H1 (cell line): ENCODE measurements at regions not wholly inside any gene's neighbourhood (a gene's known extent, or its start where the extent isn't known, plus 50 kb on each side); places are given as distances from the start of the nearest gene placed in this dataset.

Experiments used
- CTCF ChIA-PET: fragments of 300-600 bp; sonication (Branson Sonifier 250); formaldehyde crosslinking; loops from one replicate; lab custom pipeline; 2021; ENCODE audit not compliant: partially characterized antibody; lab: Charles Lee
- POLR2A ChIA-PET: fragments of 300-600 bp; sonication (Branson Sonifier 250); formaldehyde crosslinking; loops from one replicate; lab custom pipeline; 2021; ENCODE audit warnings: inconsistent platforms; ENCODE audit not compliant: partially characterized antibody; lab: Charles Lee
- DNase-seq, 2 experiments: peaks; one replicate each; pipeline versions ENCODE4 v3.0.0 to v3.0.0-alpha.2; 2010 to 2022; ENCODE audit warnings: low spot score in 2 of 2, low read depth in 1 of 2, mixed read lengths in 1 of 2
- FAIRE-seq: peaks from 2 replicates; lab custom pipeline; 2011; peaks lifted over from hg19 to GRCh38; lab: Jason Lieb, UNC
- H2AFZ ChIP-seq: 2 replicates; pipeline ENCODE4 v1.8.1; 2012; ENCODE audit warnings: low read length, inconsistent platforms
- H2AK5ac ChIP-seq: 2 replicates; pipeline ENCODE4 v1.6.1; 2013; ENCODE audit warnings: low read depth, low read length
- H2BK120ac ChIP-seq: replicated peaks from 2 replicates; pipeline ENCODE3; 2013; ENCODE audit warnings: low read depth, low read length, inconsistent platforms
- H2BK12ac ChIP-seq: 2 replicates; pipeline ENCODE4 v1.6.1; 2013; ENCODE audit warnings: low read depth, low read length
- H2BK15ac ChIP-seq: 2 replicates; pipeline ENCODE4 v1.6.1; 2013; ENCODE audit warnings: low read length
- H2BK20ac ChIP-seq: 2 replicates; pipeline ENCODE4 v1.6.1; 2013; ENCODE audit warnings: low read length
- H2BK5ac ChIP-seq: 2 replicates; pipeline ENCODE4 v1.6.1; 2013; ENCODE audit warnings: low read depth, low read length
- H3K14ac ChIP-seq: 2 replicates; pipeline ENCODE4 v1.6.1; 2013; ENCODE audit warnings: inconsistent platforms; ENCODE audit not compliant: insufficient read length
- H3K18ac ChIP-seq: 2 replicates; pipeline ENCODE4 v1.6.1; 2013; ENCODE audit warnings: low read length; ENCODE audit errors: extremely low read depth
- H3K23ac ChIP-seq: 2 replicates; pipeline ENCODE4 v1.6.1; 2013; ENCODE audit warnings: inconsistent platforms; ENCODE audit not compliant: insufficient read length
- H3K23me2 ChIP-seq: 2 replicates; pipeline ENCODE4 v1.6.1; 2013; ENCODE audit warnings: low read depth, low read length
- H3K27ac ChIP-seq: 2 replicates; pipeline ENCODE4 v1.6.1; 2011; ENCODE audit warnings: low read depth, low read length, inconsistent platforms
- H3K27me3 ChIP-seq, 4 experiments: replicated peaks in 1 of 4; 1 replicate in 1 of 4; 2 replicates in 3 of 4; pipeline versions ENCODE4 v1.6.1 to v1.8.1; 2011 to 2013; ENCODE audit warnings: low read length in 3 of 4, mild to moderate bottlenecking in 3 of 4, inconsistent platforms in 2 of 4, mixed read lengths in 2 of 4, moderate library complexity in 1 of 4; ENCODE audit not compliant: control insufficient read depth in 3 of 4, insufficient read depth in 3 of 4; ENCODE audit errors: extremely low read depth in 1 of 4
- H3K36me3 ChIP-seq, 4 experiments: 2 replicates each; pipeline versions ENCODE4 v1.6.1 to v1.8.1; 2011 to 2013; ENCODE audit warnings: mild to moderate bottlenecking in 4 of 4, low read length in 3 of 4, moderate library complexity in 2 of 4, control low read depth in 1 of 4, inconsistent platforms in 1 of 4; ENCODE audit not compliant: insufficient read depth in 4 of 4, control insufficient read depth in 2 of 4
- H3K4ac ChIP-seq: replicated peaks from 2 replicates; pipeline ENCODE3; 2013; ENCODE audit warnings: low read length, low read depth, mixed read lengths, inconsistent platforms; ENCODE audit not compliant: insufficient read length
- H3K4me1 ChIP-seq, 4 experiments: replicated peaks in 1 of 4; 1 replicate in 1 of 4; 2 replicates in 3 of 4; pipeline versions ENCODE4 v1.6.1 to v1.8.1; 2011 to 2013; ENCODE audit warnings: low read length in 3 of 4, inconsistent platforms in 2 of 4, mixed read lengths in 1 of 4; ENCODE audit not compliant: insufficient read depth in 4 of 4, control insufficient read depth in 3 of 4
- H3K4me2 ChIP-seq, 2 experiments: 2 replicates each; pipeline versions ENCODE4 v1.6.1 to v1.8.1; 2011 to 2013; ENCODE audit warnings: low read depth in 2 of 2, low read length in 2 of 2, control low read depth in 1 of 2, inconsistent platforms in 1 of 2, mild to moderate bottlenecking in 1 of 2; ENCODE audit not compliant: insufficient read depth in 1 of 2
- H3K4me3 ChIP-seq, 4 experiments: fragments of 200-600, 300-600 bp in 1 of 4; sonication (generic), shearing (Covaris generic), sonication (Bioruptor Twin) in 1 of 4; 2 replicates each; pipeline versions ENCODE4 v1.5.1 to v1.8.1; 2011 to 2016; ENCODE audit warnings: low read length in 4 of 4, low read depth in 3 of 4, control low read depth in 2 of 4, inconsistent platforms in 2 of 4, mild to moderate bottlenecking in 2 of 4, mixed read lengths in 1 of 4, moderate library complexity in 1 of 4; ENCODE audit not compliant: insufficient read depth in 2 of 4; ENCODE audit errors: extremely low read depth in 1 of 4
- H3K56ac ChIP-seq: replicated peaks from 2 replicates; pipeline ENCODE3; 2013; ENCODE audit warnings: low read depth, mild to moderate bottlenecking, mixed read lengths, low read length, inconsistent platforms; ENCODE audit not compliant: insufficient read length
- H3K79me1 ChIP-seq: 2 replicates; pipeline ENCODE4 v1.6.1; 2013; ENCODE audit warnings: low read depth, low read length, control low read depth
- H3K79me2 ChIP-seq, 2 experiments: 2 replicates each; pipeline versions ENCODE4 v1.6.1 to v1.8.1; 2012 to 2013; ENCODE audit warnings: low read length in 2 of 2, mild to moderate bottlenecking in 2 of 2, inconsistent platforms in 1 of 2; ENCODE audit not compliant: insufficient read depth in 2 of 2, control insufficient read depth in 1 of 2
- H3K9ac ChIP-seq, 4 experiments: replicated peaks in 1 of 4; 1 replicate in 1 of 4; 2 replicates in 3 of 4; pipeline versions ENCODE4 v1.6.1 to v1.8.1; 2011 to 2013; ENCODE audit warnings: low read depth in 3 of 4, low read length in 3 of 4, control low read depth in 2 of 4, mild to moderate bottlenecking in 2 of 4, moderate library complexity in 2 of 4, inconsistent platforms in 1 of 4; ENCODE audit errors: extremely low read depth in 1 of 4
- H3K9me3 ChIP-seq, 2 experiments: 2 replicates each; pipeline versions ENCODE4 v1.6.1 to v1.8.1; 2012 to 2013; ENCODE audit warnings: mild to moderate bottlenecking in 2 of 2, moderate library complexity in 2 of 2, control low read depth in 1 of 2, inconsistent platforms in 1 of 2, low read depth in 1 of 2, low read length in 1 of 2, mixed read lengths in 1 of 2; ENCODE audit not compliant: insufficient read depth in 2 of 2
- H4K20me1 ChIP-seq, 2 experiments: replicated peaks in 1 of 2; 2 replicates each; pipeline versions ENCODE3 to v1.8.1; 2011 to 2013; ENCODE audit warnings: inconsistent platforms in 2 of 2, low read length in 2 of 2, mild to moderate bottlenecking in 1 of 2; ENCODE audit not compliant: insufficient read depth in 2 of 2, control insufficient read depth in 1 of 2
- H4K5ac ChIP-seq: 2 replicates; pipeline ENCODE4 v1.6.1; 2013; ENCODE audit warnings: low read length, low read depth, mixed read lengths, inconsistent platforms; ENCODE audit not compliant: insufficient read length
- H4K8ac ChIP-seq: 2 replicates; pipeline ENCODE4 v1.8.0; 2013; ENCODE audit warnings: mild to moderate bottlenecking, moderate library complexity, low read length, inconsistent platforms; ENCODE audit not compliant: insufficient read depth; ENCODE audit errors: extremely low read depth
- H4K91ac ChIP-seq: replicated peaks from 2 replicates; pipeline ENCODE3; 2013; ENCODE audit warnings: low read length, mixed read lengths, inconsistent platforms; ENCODE audit not compliant: insufficient read length
- CHD2 ChIP-seq: IDR thresholded peaks from 2 replicates; pipeline ENCODE4 v1.6.1; 2012; ENCODE audit warnings: low read length, improper control_type of control experiment
- CREB1 ChIP-seq: IDR thresholded peaks from 2 replicates; pipeline ENCODE4 v1.6.1; 2012; ENCODE audit warnings: inconsistent platforms
- EGR1 ChIP-seq: IDR thresholded peaks from 2 replicates; pipeline ENCODE4 v1.6.1; 2011; ENCODE audit warnings: low read depth, low read length, borderline replicate concordance
- KDM5A ChIP-seq: fragments of 200-600 bp; IDR thresholded peaks from 2 replicates; pipeline ENCODE4 v1.7.1; 2012; ENCODE audit warnings: mild to moderate bottlenecking, low read length, inconsistent platforms, mixed read lengths
- RAD21 ChIP-seq, 2 experiments: IDR thresholded peaks in 1 of 2; conservative IDR thresholded peaks in 1 of 2; 2 replicates each; pipeline ENCODE4 v1.6.1; 2011; ENCODE audit warnings: low read depth in 2 of 2, low read length in 2 of 2, improper control_type of control experiment in 1 of 2, inconsistent platforms in 1 of 2, mild to moderate bottlenecking in 1 of 2, moderate library complexity in 1 of 2
- SIX5 ChIP-seq: IDR thresholded peaks from 2 replicates; pipeline ENCODE4 v1.6.1; 2011; ENCODE audit warnings: mild to moderate bottlenecking, low read depth, low read length
- WGBS, 2 experiments: shearing (Covaris generic) in 1 of 2; methylation state at CpG; one replicate each; pipeline versions ENCODE4 v1.1.6 to v1.1.7; 2013 to 2015; ENCODE audit warnings: low lambda C conversion rate in 2 of 2, mixed read lengths in 2 of 2, inconsistent platforms in 1 of 2, low coverage in 1 of 2, missing lambda C conversion rate in 1 of 2; ENCODE audit not compliant: insufficient replicate concordance in 2 of 2, insufficient coverage in 1 of 2, insufficient read length in 1 of 2; ENCODE audit errors: extremely low coverage in 1 of 2, missing lambda C conversion rate in 1 of 2; 5-methylcytosine and 5-hydroxymethylcytosine counted together

- POLR2A ChIA-PET, result no interaction called here
- Histone ChIP-seq H2BK5ac (no peak overlapping the region), H4K5ac (no peak overlapping the region), H2AK5ac (no peak overlapping the region), H3K4me1 (no peaks in the 10 kb centered on the region), H3K4me3 (no peak overlapping the region), H3K27ac (no peak overlapping the region), H3K18ac (no peak overlapping the region), H3K56ac (no peak overlapping the region), H3K9me3 (no peaks in the 10 kb centered on the region), H3K4ac (no peak overlapping the region), H2BK120ac (no peak overlapping the region), H4K8ac (no peak overlapping the region), H3K9ac (no peak overlapping the region), H2BK15ac (no peak overlapping the region), H3K36me3 (no peaks in the 10 kb centered on the region), H3K23me2 (peaks cover 2% of the 10 kb centered on the region; the same call in 1 of the 2 replicates), H3K14ac (no peak overlapping the region), H3K4me2 (no peak overlapping the region), H3K27me3 (no peaks in the 10 kb centered on the region), H2BK20ac (no peak overlapping the region), H4K20me1 (no peaks in the 10 kb centered on the region), H3K79me2 (no peaks in the 10 kb centered on the region), H3K79me1 (no peaks in the 10 kb centered on the region), H4K91ac (no peak overlapping the region), H3K23ac (no peak overlapping the region), H2AFZ (no peak overlapping the region), H2BK12ac (no peak overlapping the region)
- WGBS, 2 experiments, result 100% methylated on average over 1 of the region's 1 CpG; no CpG with 5 or more reads in 1 of the 2 experiments
- no peak for TF ChIP-seq RAD21 (IDR thresholded peaks at IDR 0.05 in 1 of 2, conservative IDR thresholded peaks at IDR 0.05 in 1 of 2; ENCODE audit: low read depth in 2 of 2, low read length in 2 of 2)
- TF ChIP-seq EGR1, result no peak
- no peak for TF ChIP-seq KDM5A
- no peak for TF ChIP-seq SIX5
- no peak for TF ChIP-seq CREB1
- no peak for TF ChIP-seq CHD2
- CTCF ChIA-PET, result interaction anchor here (0.5 to 2.1 kb wide), 14 partner anchors 10 to 187 kb away, joined by 3 to 13 read pairs (median 3); no protein-coding TSS in a partner anchor
- no peak for FAIRE-seq
- no peak for DNase-seq
Observed at GRCh38 chr11:110376021-110376420, 53.7 kb upstream of the FDX1 start.
